ENCODE measurements at regions not wholly inside any gene's neighbourhood (a gene's known extent, or its start where the extent isn't known, plus 50 kb on each side); places are given as distances from the start of the nearest gene placed in this dataset.

DNA sequence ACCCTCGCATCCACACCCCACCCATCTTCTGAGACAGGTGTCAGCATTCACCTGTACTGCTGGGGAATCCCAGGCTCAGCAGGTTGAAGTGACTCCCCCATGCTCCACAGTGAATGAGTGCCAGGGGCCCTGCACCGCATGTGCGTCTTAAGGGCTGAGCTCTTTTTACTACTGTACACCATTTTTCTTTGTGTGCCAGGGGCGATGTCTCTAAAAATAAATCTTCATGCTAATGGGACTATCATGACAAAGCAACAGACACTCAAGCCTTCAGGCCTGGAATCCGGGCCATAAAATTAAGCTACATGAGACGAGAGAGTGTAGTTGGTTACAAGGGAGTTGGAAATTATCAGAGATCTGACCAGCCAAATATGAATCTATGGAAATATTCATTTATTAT, 294.8 kb downstream of the LPIN1 start:
- TF ChIP-seq CTCF (IDR thresholded peaks at IDR 0.05; ENCODE audit: borderline replicate concordance, extremely low read depth, low read length, poor library complexity, severe bottlenecking) = no peak
- no peak for TF ChIP-seq EZH2 (IDR thresholded peaks at IDR 0.05; ENCODE audit: borderline replicate concordance, low read depth, low read length, severe bottlenecking)
- Histone ChIP-seq H3K9me3 (ENCODE audit: insufficient read depth, low read length, severe bottlenecking) (no peaks in the 10 kb centered on the region), H3K4me1 (ENCODE audit: insufficient read depth, low read length) (peaks cover 9% of the 10 kb centered on the region), H2AFZ (ENCODE audit: low read depth, low read length) (no peak overlapping the region), H3K9ac (ENCODE audit: low read depth, low read length) (no peak overlapping the region), H3K27ac (ENCODE audit: low read length) (no peak overlapping the region), H3K4me2 (ENCODE audit: insufficient read depth, low read length) (no peak overlapping the region), H4K20me1 (ENCODE audit: insufficient read depth, low read length) (no peaks in the 10 kb centered on the region), H3K27me3 (ENCODE audit: insufficient read depth, low read length, poor library complexity) (no peaks in the 10 kb centered on the region), H3K4me3 (ENCODE audit: low read depth in 1 of 2, low read length in 2 of 2) (no peak overlapping the region), H3K79me2 (ENCODE audit: insufficient read depth, low read length) (no peaks in the 10 kb centered on the region), H3K36me3 (ENCODE audit: insufficient read depth, low read length) (no peaks in the 10 kb centered on the region)
- DNase-seq (no peak), ATAC-seq (ENCODE audit: insufficient read depth, low read depth) (no peak)

DNA sequence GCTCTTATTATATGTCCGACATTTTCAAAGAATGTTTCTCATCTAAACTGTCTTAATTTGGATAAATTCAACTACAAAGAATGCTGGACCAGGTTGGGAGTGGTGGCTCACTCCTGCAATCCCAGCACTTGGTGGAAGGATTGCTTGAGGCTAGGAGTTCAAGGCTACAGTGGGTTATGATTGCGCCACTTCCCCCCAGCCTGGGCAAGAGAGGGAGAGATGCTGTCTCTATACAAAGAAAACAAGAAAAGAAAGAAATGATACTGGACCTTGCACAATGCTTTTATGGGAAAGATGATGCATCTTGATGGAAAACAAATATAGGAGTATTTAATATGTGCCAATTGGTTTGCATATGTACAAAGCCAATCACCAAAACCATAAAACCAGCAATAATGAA, 296.7 kb downstream of the LPIN1 start:
- Histone ChIP-seq H3K9ac (ENCODE audit: low read depth, low read length) (no peak overlapping the region), H3K9me3 (ENCODE audit: insufficient read depth, low read length, severe bottlenecking) (no peaks in the 10 kb centered on the region), H3K4me3 (ENCODE audit: low read depth in 1 of 2, low read length in 2 of 2) (no peak overlapping the region), H3K4me2 (ENCODE audit: insufficient read depth, low read length) (no peak overlapping the region), H2AFZ (ENCODE audit: low read depth, low read length) (no peak overlapping the region), H4K20me1 (ENCODE audit: insufficient read depth, low read length) (no peaks in the 10 kb centered on the region), H3K79me2 (ENCODE audit: insufficient read depth, low read length) (no peaks in the 10 kb centered on the region), H3K27ac (ENCODE audit: low read length) (no peak overlapping the region), H3K36me3 (ENCODE audit: insufficient read depth, low read length) (no peaks in the 10 kb centered on the region), H3K4me1 (ENCODE audit: insufficient read depth, low read length) (peaks cover 9% of the 10 kb centered on the region), H3K27me3 (ENCODE audit: insufficient read depth, low read length, poor library complexity) (no peaks in the 10 kb centered on the region)
- no peak for DNase-seq
- ATAC-seq (ENCODE audit: insufficient read depth, low read depth) = no peak
- TF ChIP-seq CTCF (IDR thresholded peaks at IDR 0.05; ENCODE audit: borderline replicate concordance, extremely low read depth, low read length, poor library complexity, severe bottlenecking) (no peak), EZH2 (IDR thresholded peaks at IDR 0.05; ENCODE audit: borderline replicate concordance, low read depth, low read length, severe bottlenecking) (no peak)

DNA sequence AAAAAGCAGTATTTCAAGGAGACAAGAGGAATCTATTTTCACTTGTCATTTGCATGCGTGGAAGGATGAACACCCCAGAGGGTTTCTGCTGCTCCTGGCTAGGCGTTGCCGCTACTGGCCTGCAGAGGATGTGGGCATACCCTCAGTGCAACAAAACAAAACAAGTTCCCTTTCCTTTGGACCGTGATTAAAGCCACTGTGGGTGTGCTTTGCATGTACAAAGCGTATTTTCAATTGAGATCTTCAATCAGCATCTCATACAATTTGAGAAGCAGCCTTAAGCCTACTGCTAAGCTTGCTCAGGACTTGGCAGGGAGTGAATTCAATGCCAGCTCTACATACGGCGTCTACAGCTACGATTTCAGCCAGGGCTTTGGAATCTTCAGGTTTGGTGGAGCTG, 298.4 kb downstream of the LPIN1 start:
- no peak for TF ChIP-seq EZH2 (IDR thresholded peaks at IDR 0.05; ENCODE audit: borderline replicate concordance, low read depth, low read length, severe bottlenecking)
- no peak for TF ChIP-seq CTCF (IDR thresholded peaks at IDR 0.05; ENCODE audit: borderline replicate concordance, extremely low read depth, low read length, poor library complexity, severe bottlenecking)
- H4K20me1 ChIP-seq (ENCODE audit: insufficient read depth, low read length) = no peaks in the 10 kb centered on the region
- no peaks in the 10 kb centered on the region for H3K79me2 ChIP-seq (ENCODE audit: insufficient read depth, low read length)
- H3K4me3 ChIP-seq (ENCODE audit: low read depth in 1 of 2, low read length in 2 of 2) = no peak overlapping the region
- ATAC-seq (ENCODE audit: insufficient read depth, low read depth) (peak; percentile 84), DNase-seq (peak; percentile 55)
- no peaks in the 10 kb centered on the region for H3K36me3 ChIP-seq (ENCODE audit: insufficient read depth, low read length)
- no peak overlapping the region for H3K4me2 ChIP-seq (ENCODE audit: insufficient read depth, low read length)
- no peak overlapping the region for H2AFZ ChIP-seq (ENCODE audit: low read depth, low read length)
- no peaks in the 10 kb centered on the region for H3K9me3 ChIP-seq (ENCODE audit: insufficient read depth, low read length, severe bottlenecking)
- no peak overlapping the region for H3K27ac ChIP-seq (ENCODE audit: low read length)
- H3K4me1 ChIP-seq (ENCODE audit: insufficient read depth, low read length) = peaks cover 9% of the 10 kb centered on the region
- no peaks in the 10 kb centered on the region for H3K27me3 ChIP-seq (ENCODE audit: insufficient read depth, low read length, poor library complexity)
- H3K9ac ChIP-seq (ENCODE audit: low read depth, low read length) = no peak overlapping the region

DNA sequence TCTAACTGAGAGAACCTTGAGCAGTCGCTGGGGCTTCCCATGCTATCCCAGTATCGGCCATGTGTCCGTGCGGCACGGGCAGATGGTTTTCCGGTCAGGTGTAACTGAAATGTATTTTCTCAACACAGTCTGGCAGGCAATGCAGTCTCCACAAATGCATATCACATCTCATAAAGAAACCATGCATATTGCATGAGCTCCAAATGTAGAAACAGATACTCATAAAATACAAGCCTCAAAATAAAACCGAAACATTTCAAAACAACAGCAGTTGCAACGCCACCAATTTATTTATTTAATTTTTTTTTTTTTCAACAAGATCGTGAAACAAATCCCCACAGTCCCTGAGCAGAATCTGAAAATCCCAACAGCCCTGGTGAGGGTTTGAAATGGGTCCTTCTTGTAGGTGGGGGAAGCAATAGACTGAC, 299.4 kb downstream of the LPIN1 start:
- no peak overlapping the region for H3K4me2 ChIP-seq (ENCODE audit: insufficient read depth, low read length)
- no peaks in the 10 kb centered on the region for H3K27me3 ChIP-seq (ENCODE audit: insufficient read depth, low read length, poor library complexity)
- no peak overlapping the region for H3K9ac ChIP-seq (ENCODE audit: low read depth, low read length)
- H3K4me3 ChIP-seq (ENCODE audit: low read depth in 1 of 2, low read length in 2 of 2) = no peak overlapping the region
- no peak for DNase-seq
- ATAC-seq (ENCODE audit: insufficient read depth, low read depth) = no peak
- TF ChIP-seq EZH2 (IDR thresholded peaks at IDR 0.05; ENCODE audit: borderline replicate concordance, low read depth, low read length, severe bottlenecking) (no peak), CTCF (IDR thresholded peaks at IDR 0.05; ENCODE audit: borderline replicate concordance, extremely low read depth, low read length, poor library complexity, severe bottlenecking) (no peak)
- H3K27ac ChIP-seq (ENCODE audit: low read length) = no peak overlapping the region
- H4K20me1 ChIP-seq (ENCODE audit: insufficient read depth, low read length) = no peaks in the 10 kb centered on the region
- H3K9me3 ChIP-seq (ENCODE audit: insufficient read depth, low read length, severe bottlenecking) = no peaks in the 10 kb centered on the region
- H3K79me2 ChIP-seq (ENCODE audit: insufficient read depth, low read length) = no peaks in the 10 kb centered on the region
- no peak overlapping the region for H2AFZ ChIP-seq (ENCODE audit: low read depth, low read length)
- H3K36me3 ChIP-seq (ENCODE audit: insufficient read depth, low read length) = no peaks in the 10 kb centered on the region
- peaks cover 14% of the 10 kb centered on the region for H3K4me1 ChIP-seq (ENCODE audit: insufficient read depth, low read length)
